Stomach (tissue), 8 donors: ENCODE measurements at regions not wholly inside any gene's neighbourhood (a gene's known extent, or its start where the extent isn't known, plus 50 kb on each side); places are given as distances from the start of the nearest gene placed in this dataset.
A peak's percentile ranks its signal among the peaks of the same experiment; 100 is the strongest.

Experiments
- DNase-seq, 2 donors: peaks; one replicate each; pipeline versions ENCODE4 v3.0.0 to v3.0.0-alpha.2; 2013 to 2019
- H3K27ac ChIP-seq, 5 donors: fragments of 200-600 bp in 4 of 5; sonication (generic) in 4 of 5; one replicate each; pipeline ENCODE4 v1.5.1; 2013 to 2019; ENCODE audit warnings: mild to moderate bottlenecking in 1 of 5, moderate library complexity in 1 of 5
- H3K27me3 ChIP-seq, 3 donors: fragments of 200-600 bp; sonication (generic); one replicate each; pipeline ENCODE4 v1.5.1; 2017 to 2019; ENCODE audit warnings: mixed run types in 1 of 3
- H3K36me3 ChIP-seq, 4 donors: fragments of 200-600 bp; sonication (generic); 1 replicate in 3 of 4; 2 replicates in 1 of 4; pipeline ENCODE4 v1.5.1; 2016 to 2019
- H3K4me1 ChIP-seq, 4 donors: fragments of 200-600 bp; sonication (generic); one replicate each; pipeline ENCODE4 v1.5.1; 2016 to 2019
- H3K4me3 ChIP-seq, 4 donors: fragments of 200-600 bp; sonication (generic) in 3 of 4; one replicate each; pipeline ENCODE4 v1.5.1; 2016 to 2019; ENCODE audit warnings: mild to moderate bottlenecking in 1 of 4
- H3K9me3 ChIP-seq, 4 donors: fragments of 200-600 bp; sonication (generic); one replicate each; pipeline ENCODE4 v1.5.1; 2016 to 2019
- CTCF ChIP-seq, 7 experiments: fragments of 450-650 bp in 4 of 7; fragments of 200-600 bp in 3 of 7; sonication (generic) in 3 of 7; IDR thresholded peaks; one replicate each; pipeline ENCODE4 v1.5.1; 2016 to 2019; ENCODE audit warnings: antibody characterized with exemption in 7 of 7, control low read depth in 2 of 7, mild to moderate bottlenecking in 1 of 7
- EP300 ChIP-seq: sonication (generic); formaldehyde crosslinking; IDR thresholded peaks from one replicate; pipeline ENCODE4 v1.6.1; 2017; ENCODE audit warnings: antibody characterized with exemption
- POLR2A ChIP-seq, 4 donors: fragments of 450-650 bp; IDR thresholded peaks; one replicate each; pipeline ENCODE4 v1.6.1; 2016; ENCODE audit warnings: antibody characterized with exemption in 4 of 4, control low read depth in 2 of 4, mild to moderate bottlenecking in 1 of 4, moderate library complexity in 1 of 4
- POLR2AphosphoS5 ChIP-seq, 3 donors: sonication (generic); formaldehyde crosslinking; IDR thresholded peaks; one replicate each; pipeline ENCODE4 v1.6.1; 2016; ENCODE audit warnings: antibody characterized with exemption in 3 of 3
- WGBS, 5 donors: extraction: QIAGEN DNeasy Blood & Tissue Kit in 3 of 5; methylation state at CpG; one replicate each; pipeline versions ENCODE4 v1.1.5 to v1.1.7; 2013 to 2018; 5-methylcytosine and 5-hydroxymethylcytosine counted together
- intact Hi-C: fragments of 100-400 bp; cut with DNase I; formaldehyde crosslinking; loops from one replicate; pipeline ENCODE4 v1.15.1; 2023; ENCODE audit warnings: low total_unique reads
- donor health status: healthy with polysubstance abuse.
- donor health status: Bipolar disorder and iron deficiency.
- donor health status: healthy.

GRCh38 chr5:164255598-164256213 lies 750.3 kb downstream of the MAT2B start:
- no peaks in the 10 kb centered on the region for H3K4me1 ChIP-seq
- no peak overlapping the region for H3K4me3 ChIP-seq
- no peaks in the 10 kb centered on the region for H3K9me3 ChIP-seq
- no peak overlapping the region for H3K27ac ChIP-seq
- no peaks in the 10 kb centered on the region for H3K36me3 ChIP-seq
- intact Hi-C loops, result no loop called here
- no peaks in the 10 kb centered on the region for H3K27me3 ChIP-seq
- DNase-seq, result no peak
- 70 to 78% (median 72%) methylated on average over 3 of the region's 3 CpGs for WGBS, 5 donors
- TF ChIP-seq CTCF (IDR thresholded peaks at IDR 0.05) (peak in 1 of 7 experiments; percentile 2), EP300 (no peak)

- intact Hi-C loops, result no loop called here
- H3K4me1 ChIP-seq, result no peaks in the 10 kb centered on the region
- WGBS, 5 donors, result 67 to 89% (median 84%) methylated on average over 1 of the region's 1 CpG
- no peaks in the 10 kb centered on the region for H3K36me3 ChIP-seq
- no peak overlapping the region for H3K4me3 ChIP-seq
- DNase-seq, result no peak
- no peaks in the 10 kb centered on the region for H3K9me3 ChIP-seq
- H3K27ac ChIP-seq, result no peak overlapping the region
- H3K27me3 ChIP-seq, result no peaks in the 10 kb centered on the region
- TF ChIP-seq EP300 (no peak), CTCF (IDR thresholded peaks at IDR 0.05) (no peak), POLR2A (IDR thresholded peaks at IDR 0.05) (no peak), POLR2AphosphoS5 (IDR thresholded peaks at IDR 0.05) (no peak)
These were observed 750.9 kb downstream of the MAT2B start for GRCh38 chr5:164256351-164256750.

- TF ChIP-seq POLR2AphosphoS5 (IDR thresholded peaks at IDR 0.05), result no peak
- no peak for TF ChIP-seq POLR2A (IDR thresholded peaks at IDR 0.05)
- TF ChIP-seq CTCF (IDR thresholded peaks at IDR 0.05), result no peak
- no peak for TF ChIP-seq EP300
- Histone ChIP-seq H3K27me3 (no peaks in the 10 kb centered on the region), H3K4me1 (no peaks in the 10 kb centered on the region), H3K9me3 (no peaks in the 10 kb centered on the region), H3K4me3 (no peak overlapping the region), H3K36me3 (no peaks in the 10 kb centered on the region), H3K27ac (no peak overlapping the region)
- DNase-seq, result no peak
- intact Hi-C loops, result no loop called here
- 29 to 61% (median 46%) methylated on average over 2 of the region's 2 CpGs for WGBS, 5 donors
These were observed 751.5 kb downstream of the MAT2B start for GRCh38 chr5:164256954-164257353.

- intact Hi-C loops, result no loop called here
These were observed 760.1 kb downstream of the MAT2B start for GRCh38 chr5:164265566-164265965.

More at GRCh38 chr5:164265566-164265965, 760.1 kb downstream of the MAT2B start:
- H3K9me3 ChIP-seq, result no peaks in the 10 kb centered on the region
- DNase-seq, result peak in 1 of 2 donors; percentile 1
- no peaks in the 10 kb centered on the region for H3K27me3 ChIP-seq
- no peaks in the 10 kb centered on the region for H3K36me3 ChIP-seq
- H3K4me1 ChIP-seq, result no peaks in the 10 kb centered on the region
- TF ChIP-seq CTCF (IDR thresholded peaks at IDR 0.05) (no peak), POLR2AphosphoS5 (IDR thresholded peaks at IDR 0.05) (no peak), POLR2A (IDR thresholded peaks at IDR 0.05) (no peak), EP300 (no peak)
- H3K4me3 ChIP-seq, result no peak overlapping the region
- H3K27ac ChIP-seq, result no peak overlapping the region
- WGBS, 5 donors, result 15 to 31% (median 28%) methylated on average over 1 of the region's 1 CpG
